ENCODE measurements at regions not wholly inside any gene's neighbourhood (a gene's known extent, or its start where the extent isn't known, plus 50 kb on each side); places are given as distances from the start of the nearest gene placed in this dataset.

- Histone ChIP-seq H3K36me3 (no peaks in the 10 kb centered on the region), H3K9me3 (no peaks in the 10 kb centered on the region), H3K27ac (peak overlapping the region in 3 of 4 donors; percentile 17 to 34 (median 22)), H3K27me3 (no peaks in the 10 kb centered on the region), H3K4me3 (no peak overlapping the region), H3K4me1 (peaks cover 0 to 15% (median 13%) of the 10 kb centered on the region in 4 donors)
- intact Hi-C loops (cut with DNase I) = no loop called here
- peak; percentile 15 to 42 (median 34) for TF ChIP-seq POLR2AphosphoS5 (IDR thresholded peaks at IDR 0.05)
- no peak for TF ChIP-seq EP300 (IDR thresholded peaks at IDR 0.05)
- no peak for TF ChIP-seq POLR2A (IDR thresholded peaks at IDR 0.05)
- TF ChIP-seq, protein P1, sequence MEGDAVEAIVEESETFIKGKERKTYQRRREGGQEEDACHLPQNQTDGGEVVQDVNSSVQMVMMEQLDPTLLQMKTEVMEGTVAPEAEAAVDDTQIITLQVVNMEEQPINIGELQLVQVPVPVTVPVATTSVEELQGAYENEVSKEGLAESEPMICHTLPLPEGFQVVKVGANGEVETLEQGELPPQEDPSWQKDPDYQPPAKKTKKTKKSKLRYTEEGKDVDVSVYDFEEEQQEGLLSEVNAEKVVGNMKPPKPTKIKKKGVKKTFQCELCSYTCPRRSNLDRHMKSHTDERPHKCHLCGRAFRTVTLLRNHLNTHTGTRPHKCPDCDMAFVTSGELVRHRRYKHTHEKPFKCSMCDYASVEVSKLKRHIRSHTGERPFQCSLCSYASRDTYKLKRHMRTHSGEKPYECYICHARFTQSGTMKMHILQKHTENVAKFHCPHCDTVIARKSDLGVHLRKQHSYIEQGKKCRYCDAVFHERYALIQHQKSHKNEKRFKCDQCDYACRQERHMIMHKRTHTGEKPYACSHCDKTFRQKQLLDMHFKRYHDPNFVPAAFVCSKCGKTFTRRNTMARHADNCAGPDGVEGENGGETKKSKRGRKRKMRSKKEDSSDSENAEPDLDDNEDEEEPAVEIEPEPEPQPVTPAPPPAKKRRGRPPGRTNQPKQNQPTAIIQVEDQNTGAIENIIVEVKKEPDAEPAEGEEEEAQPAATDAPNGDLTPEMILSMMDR (IDR thresholded peaks at IDR 0.05) = no peak
- no peak for DNase-seq
- WGBS, 2 donors = 51 to 57% methylated on average over 7 of the region's 7 CpGs
These were observed 572.8 kb downstream of the TLE1 start for GRCh38 chr9:81116340-81117137.

- TF ChIP-seq, protein P1 (IDR thresholded peaks at IDR 0.05) = no peak
- TF ChIP-seq EP300 (IDR thresholded peaks at IDR 0.05) (no peak), POLR2AphosphoS5 (IDR thresholded peaks at IDR 0.05) (no peak), POLR2A (IDR thresholded peaks at IDR 0.05) (no peak)
- Histone ChIP-seq H3K4me3 (no peak overlapping the region), H3K9me3 (no peaks in the 10 kb centered on the region), H3K4me1 (peaks cover 0 to 15% (median 13%) of the 10 kb centered on the region in 4 donors), H3K27ac (no peak overlapping the region), H3K27me3 (no peaks in the 10 kb centered on the region), H3K36me3 (no peaks in the 10 kb centered on the region)
- WGBS, 2 donors = 42 to 56% methylated on average over 7 of the region's 7 CpGs
- intact Hi-C loops (cut with DNase I) = no loop called here
- DNase-seq = no peak
These were observed 575.8 kb downstream of the TLE1 start for GRCh38 chr9:81113453-81114124.

DNA sequence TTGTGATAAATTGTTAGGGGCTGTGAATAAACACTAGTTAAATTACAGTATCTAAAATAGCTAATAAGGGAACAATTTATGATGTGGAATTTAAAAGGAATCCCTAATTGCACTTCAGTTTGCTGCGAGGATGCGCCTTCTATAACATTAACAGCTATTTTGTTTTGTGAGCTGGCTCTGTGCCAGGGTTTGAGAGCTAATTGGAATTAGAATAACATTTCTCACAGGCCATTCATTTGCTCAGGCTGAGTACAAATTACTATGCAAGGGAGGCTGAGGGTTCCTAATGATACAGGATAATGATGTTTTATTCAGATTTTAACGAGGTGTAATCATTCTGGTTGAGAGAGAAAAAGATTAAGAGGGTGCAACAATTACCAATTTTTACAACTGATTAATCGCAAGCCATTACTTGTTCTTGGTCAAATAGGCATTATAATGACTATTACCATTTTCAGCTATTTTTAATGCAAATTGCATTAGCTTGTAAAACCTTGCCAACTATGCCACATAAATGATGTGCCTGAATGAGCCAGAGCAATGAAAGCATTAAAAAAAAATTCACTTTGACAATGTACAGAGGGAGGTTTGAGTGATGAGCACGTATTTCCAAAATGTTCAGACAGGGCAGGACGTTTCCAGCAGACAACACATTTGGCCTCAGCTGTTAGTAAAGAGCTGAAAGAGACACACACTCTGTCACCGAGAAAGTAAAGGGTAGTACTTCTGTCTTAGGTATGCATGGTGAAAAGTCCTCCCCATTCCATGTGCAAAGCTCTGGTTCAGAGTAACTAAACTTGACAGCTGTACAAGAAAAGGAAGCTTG lies 576.5 kb downstream of the TLE1 start:
- Histone ChIP-seq H3K27ac (no peak overlapping the region), H3K27me3 (no peaks in the 10 kb centered on the region), H3K9me3 (no peaks in the 10 kb centered on the region), H3K4me3 (no peak overlapping the region), H3K36me3 (no peaks in the 10 kb centered on the region), H3K4me1 (peaks cover 0 to 15% (median 13%) of the 10 kb centered on the region in 4 donors)
- no peak for DNase-seq
- 62 to 69% methylated on average over 7 of the region's 7 CpGs for WGBS, 2 donors
- intact Hi-C loops (cut with DNase I) = no loop called here
- TF ChIP-seq POLR2A (IDR thresholded peaks at IDR 0.05) = no peak
- no peak for TF ChIP-seq EP300 (IDR thresholded peaks at IDR 0.05)
- TF ChIP-seq POLR2AphosphoS5 (IDR thresholded peaks at IDR 0.05) = no peak
- TF ChIP-seq, protein P1 (IDR thresholded peaks at IDR 0.05) = no peak

GRCh38 chr9:81108821-81109220 lies 580.5 kb downstream of the TLE1 start:
- Histone ChIP-seq H3K4me1 (no peaks in the 10 kb centered on the region), H3K27me3 (no peaks in the 10 kb centered on the region), H3K27ac (no peak overlapping the region), H3K36me3 (no peaks in the 10 kb centered on the region), H3K9me3 (no peaks in the 10 kb centered on the region), H3K4me3 (no peak overlapping the region)
- DNase-seq = no peak
- intact Hi-C loops (cut with DNase I) = no loop called here
- no peak for TF ChIP-seq POLR2A (IDR thresholded peaks at IDR 0.05)
- TF ChIP-seq, protein P1 (IDR thresholded peaks at IDR 0.05) = no peak
- TF ChIP-seq POLR2AphosphoS5 (IDR thresholded peaks at IDR 0.05) = no peak
- TF ChIP-seq EP300 (IDR thresholded peaks at IDR 0.05) = no peak
- 98 to 100% methylated on average over 1 of the region's 1 CpG for WGBS, 2 donors

Data from sigmoid colon (tissue), 6 donors.